ENCODE measurements at regions not wholly inside any gene's neighbourhood (a gene's known extent, or its start where the extent isn't known, plus 50 kb on each side); places are given as distances from the start of the nearest gene placed in this dataset.
"Not testable (repeated sequence)": the region's sequence is repeated elsewhere in the genome, so short reads cannot be mapped to it uniquely, and the experiment has no call there.

GRCh38 chr14:30195941-30196340 lies 268.3 kb upstream of the PRKD1 start:
- no peaks in the 10 kb centered on the region for H3K27me3 ChIP-seq
- TF ChIP-seq, protein P1, sequence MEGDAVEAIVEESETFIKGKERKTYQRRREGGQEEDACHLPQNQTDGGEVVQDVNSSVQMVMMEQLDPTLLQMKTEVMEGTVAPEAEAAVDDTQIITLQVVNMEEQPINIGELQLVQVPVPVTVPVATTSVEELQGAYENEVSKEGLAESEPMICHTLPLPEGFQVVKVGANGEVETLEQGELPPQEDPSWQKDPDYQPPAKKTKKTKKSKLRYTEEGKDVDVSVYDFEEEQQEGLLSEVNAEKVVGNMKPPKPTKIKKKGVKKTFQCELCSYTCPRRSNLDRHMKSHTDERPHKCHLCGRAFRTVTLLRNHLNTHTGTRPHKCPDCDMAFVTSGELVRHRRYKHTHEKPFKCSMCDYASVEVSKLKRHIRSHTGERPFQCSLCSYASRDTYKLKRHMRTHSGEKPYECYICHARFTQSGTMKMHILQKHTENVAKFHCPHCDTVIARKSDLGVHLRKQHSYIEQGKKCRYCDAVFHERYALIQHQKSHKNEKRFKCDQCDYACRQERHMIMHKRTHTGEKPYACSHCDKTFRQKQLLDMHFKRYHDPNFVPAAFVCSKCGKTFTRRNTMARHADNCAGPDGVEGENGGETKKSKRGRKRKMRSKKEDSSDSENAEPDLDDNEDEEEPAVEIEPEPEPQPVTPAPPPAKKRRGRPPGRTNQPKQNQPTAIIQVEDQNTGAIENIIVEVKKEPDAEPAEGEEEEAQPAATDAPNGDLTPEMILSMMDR (IDR thresholded peaks at IDR 0.05) = no peak
- peaks cover 0 to 7% of the 10 kb centered on the region in 2 donors for H3K4me1 ChIP-seq
- H3K27ac ChIP-seq = no peak overlapping the region
- H3K9me3 ChIP-seq = no peaks in the 10 kb centered on the region
- intact Hi-C loops (cut with DNase I) = no loop called here
- no peaks in the 10 kb centered on the region for H3K36me3 ChIP-seq
- no peak overlapping the region for H3K4me3 ChIP-seq
- ATAC-seq = no peak
- DNase-seq = no peak

DNA sequence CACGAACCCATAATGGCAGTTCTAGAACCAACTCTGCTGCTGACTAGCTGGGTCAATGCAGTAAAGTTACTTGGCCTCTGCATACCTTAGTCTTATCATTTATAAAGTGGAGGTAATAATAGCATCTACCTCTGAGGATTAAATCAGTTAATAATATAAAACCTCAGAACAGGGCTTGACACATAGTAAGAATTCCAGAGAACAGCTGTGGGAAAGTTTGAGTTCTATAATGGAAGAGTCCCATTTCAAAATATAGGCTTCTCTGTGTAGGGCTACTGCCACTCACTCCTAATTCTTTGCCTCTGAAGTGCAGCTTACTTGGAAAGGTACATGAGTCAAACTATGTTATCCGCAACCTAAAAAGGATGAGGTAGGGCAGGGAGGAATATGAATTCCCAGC lies 269.2 kb upstream of the PRKD1 start:
- Histone ChIP-seq H3K36me3 (no peaks in the 10 kb centered on the region), H3K27ac (no peak overlapping the region), H3K27me3 (no peaks in the 10 kb centered on the region), H3K4me1 (peaks cover 0 to 7% of the 10 kb centered on the region in 2 donors), H3K9me3 (no peaks in the 10 kb centered on the region), H3K4me3 (no peak overlapping the region)
- ATAC-seq (no peak), DNase-seq (no peak)
- TF ChIP-seq, protein P1 (IDR thresholded peaks at IDR 0.05) = no peak
- intact Hi-C loops (cut with DNase I) = no loop called here

- DNase-seq = not testable (repeated sequence)
Measured at GRCh38 chr14:30198720-30199119, 271.1 kb upstream of the PRKD1 start.

DNA sequence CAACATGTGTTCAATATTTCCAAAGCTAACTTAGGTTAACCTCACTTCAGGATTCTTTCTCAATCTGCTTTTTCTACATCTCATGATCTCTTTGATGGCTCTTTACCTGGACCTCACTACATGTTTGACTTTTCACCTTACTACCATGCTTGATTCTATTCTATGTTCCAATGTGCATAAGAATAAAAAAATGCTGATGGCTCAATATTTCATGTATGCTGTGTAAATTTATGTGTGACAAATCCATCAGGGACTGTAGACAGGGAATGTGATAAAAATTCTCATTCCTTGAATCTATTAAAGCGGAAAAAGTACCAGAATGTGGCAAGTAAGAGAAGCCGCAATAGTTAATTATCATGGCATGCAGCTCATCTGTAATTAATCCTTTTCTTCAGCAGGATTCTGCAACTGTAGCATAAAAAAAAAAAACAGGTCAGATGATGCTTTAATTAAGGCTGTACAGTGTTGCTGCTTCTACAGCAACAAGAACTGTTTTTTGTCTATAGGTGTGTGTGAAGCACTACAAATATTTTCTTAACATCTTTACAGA lies 276.9 kb upstream of the PRKD1 start:
- H3K27ac ChIP-seq = no peak overlapping the region
- TF ChIP-seq, protein P1 (IDR thresholded peaks at IDR 0.05) = no peak
- no peak overlapping the region for H3K4me3 ChIP-seq
- DNase-seq (no peak), ATAC-seq (no peak)
- no peaks in the 10 kb centered on the region for H3K36me3 ChIP-seq
- no peaks in the 10 kb centered on the region for H3K9me3 ChIP-seq
- H3K27me3 ChIP-seq = no peaks in the 10 kb centered on the region
- intact Hi-C loops (cut with DNase I) = no loop called here
- no peaks in the 10 kb centered on the region for H3K4me1 ChIP-seq

More at GRCh38 chr14:30198720-30199119, 271.1 kb upstream of the PRKD1 start:
- H3K36me3 ChIP-seq; H3K4me3 ChIP-seq; intact Hi-C loops (cut with DNase I); H3K27ac ChIP-seq; H3K4me1 ChIP-seq; H3K9me3 ChIP-seq; ATAC-seq; H3K27me3 ChIP-seq: not testable (repeated sequence)

DNA sequence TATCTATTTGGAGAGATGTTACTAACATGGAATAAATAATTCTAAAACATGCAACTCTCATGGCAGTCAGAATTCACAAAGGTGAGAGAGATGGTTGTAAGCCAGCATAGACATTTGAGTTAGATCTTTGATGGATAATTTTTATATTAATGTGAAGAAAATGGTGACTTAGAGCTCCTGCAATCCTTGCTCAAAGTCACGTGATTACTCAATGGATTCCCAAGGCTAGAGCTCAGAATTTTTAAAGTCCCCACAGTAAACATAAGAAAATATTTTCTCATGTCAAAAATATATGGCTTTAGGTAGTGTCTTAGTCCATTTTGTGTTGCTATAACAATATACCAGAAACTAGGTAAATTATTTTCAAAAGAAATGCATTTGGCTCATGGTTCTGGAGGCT lies 281.5 kb upstream of the PRKD1 start:
- Histone ChIP-seq H3K9me3 (no peaks in the 10 kb centered on the region), H3K4me3 (no peak overlapping the region), H3K27ac (no peak overlapping the region), H3K4me1 (no peaks in the 10 kb centered on the region), H3K36me3 (no peaks in the 10 kb centered on the region), H3K27me3 (no peaks in the 10 kb centered on the region)
- ATAC-seq (no peak), DNase-seq (no peak)
- intact Hi-C loops (cut with DNase I) = no loop called here
- TF ChIP-seq, protein P1 (IDR thresholded peaks at IDR 0.05) = no peak

DNA sequence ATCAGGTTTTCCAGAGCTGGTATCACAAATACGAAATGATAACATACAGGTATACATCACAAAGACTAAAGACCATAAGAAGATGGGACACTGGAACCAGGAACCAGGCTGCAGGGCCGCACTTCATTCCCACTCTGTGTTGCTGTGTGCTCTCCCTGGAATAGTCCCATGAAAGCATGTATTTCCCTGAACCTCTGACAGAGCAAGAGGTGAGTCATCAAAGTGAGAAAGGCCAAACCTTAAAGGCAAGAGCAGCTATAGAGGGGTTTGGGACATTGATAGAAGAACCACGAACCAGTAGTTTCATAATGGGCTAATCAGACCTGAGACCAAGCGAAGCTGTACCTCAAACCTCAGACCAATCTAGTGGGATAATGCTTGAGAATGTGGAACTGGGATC lies 283.0 kb upstream of the PRKD1 start:
- Histone ChIP-seq H3K27me3 (no peaks in the 10 kb centered on the region), H3K4me3 (no peak overlapping the region), H3K27ac (no peak overlapping the region), H3K36me3 (no peaks in the 10 kb centered on the region), H3K4me1 (no peaks in the 10 kb centered on the region), H3K9me3 (no peaks in the 10 kb centered on the region)
- no peak for DNase-seq
- intact Hi-C loops (cut with DNase I) = loop anchor here in 1 of 2 donors (10.0 kb wide), 1 partner anchor 666 kb away; no protein-coding TSS in a partner anchor
- no peak for ATAC-seq
- TF ChIP-seq, protein P1 (IDR thresholded peaks at IDR 0.05) = no peak

Measured in left lung (tissue), 4 donors.